Activated CD8-positive, alpha-beta T cell treated with anti-CD3 and anti-CD28 coated beads, Interleukin-2, amount 10 ng/mL, durations not matched to agents 7 days and 5 days (primary cell): ENCODE measurements at regions not wholly inside any gene's neighbourhood (a gene's known extent, or its start where the extent isn't known, plus 50 kb on each side); places are given as distances from the start of the nearest gene placed in this dataset.

Source experiments
- ATAC-seq: fragments of 150-1000 bp; cut with Tn5 transposase; one replicate; pipeline ENCODE4 v1.10.0; 2021; ENCODE audit warnings: moderate library complexity
- CTCF ChIA-PET: fragments of 350-600 bp; sonication (Branson Sonifier 250); formaldehyde crosslinking; loops from one replicate; lab custom pipeline; 2021; ENCODE audit warnings: antibody characterized with exemption; lab: Charles Lee
- POLR2A ChIA-PET: fragments of 350-600 bp; sonication (Branson Sonifier 250); formaldehyde crosslinking; loops from one replicate; lab custom pipeline; 2021; ENCODE audit warnings: antibody characterized with exemption; lab: Charles Lee
- DNase-seq: peaks from one replicate; pipeline ENCODE4 v3.0.0-alpha.2; 2020
- H3K27ac Mint-ChIP-seq: one replicate; pipeline ENCODE4 v1.8.0; 2021; ENCODE audit warnings: mild to moderate bottlenecking, mixed read lengths
- H3K27me3 Mint-ChIP-seq: one replicate; pipeline ENCODE4 v1.8.0; 2021; ENCODE audit warnings: low read depth, mixed read lengths
- H3K36me3 Mint-ChIP-seq: one replicate; pipeline ENCODE4 v1.8.0; 2021; ENCODE audit warnings: low read depth, mixed read lengths
- H3K4me1 Mint-ChIP-seq: one replicate; pipeline ENCODE4 v1.8.0; 2021; ENCODE audit warnings: low read depth, mixed read lengths
- H3K4me3 Mint-ChIP-seq: one replicate; pipeline ENCODE4 v1.8.0; 2021; ENCODE audit warnings: mild to moderate bottlenecking, mixed read lengths
- H3K9me3 Mint-ChIP-seq: one replicate; pipeline ENCODE4 v1.8.0; 2022; ENCODE audit warnings: mixed read lengths; ENCODE audit not compliant: insufficient read depth

- H3K4me3 Mint-ChIP-seq: no peak overlapping the region
- H3K27me3 Mint-ChIP-seq: peaks cover 9% of the 10 kb centered on the region
- ChIA-PET CTCF (no interaction called here), POLR2A (interaction anchor here (0.6 kb wide), 2 partner anchors 21 to 61 kb away, joined by 3 read pairs; no protein-coding TSS in a partner anchor)
- H3K4me1 Mint-ChIP-seq: peaks cover 4% of the 10 kb centered on the region
- no peak overlapping the region for H3K27ac Mint-ChIP-seq
- DNase-seq (no peak), ATAC-seq (no peak)
- peaks cover 5% of the 10 kb centered on the region for H3K9me3 Mint-ChIP-seq
- H3K36me3 Mint-ChIP-seq: no peaks in the 10 kb centered on the region
Observed at GRCh38 chr1:60960891-60961461, 121.4 kb upstream of the NFIA start.

GRCh38 chr1:60959701-60960100 is 122.7 kb upstream of the NFIA start:
- ChIA-PET POLR2A (no interaction called here), CTCF (no interaction called here)
- Mint-ChIP-seq H3K9me3 (no peaks in the 10 kb centered on the region), H3K36me3 (no peaks in the 10 kb centered on the region), H3K27ac (no peak overlapping the region), H3K4me1 (peaks cover 4% of the 10 kb centered on the region), H3K4me3 (no peak overlapping the region), H3K27me3 (peaks cover 9% of the 10 kb centered on the region)
- DNase-seq: no peak
- no peak for ATAC-seq

GRCh38 chr1:60958001-60958400 is 124.4 kb upstream of the NFIA start:
- ChIA-PET POLR2A (no interaction called here), CTCF (no interaction called here)
- Mint-ChIP-seq H3K9me3 (no peaks in the 10 kb centered on the region), H3K36me3 (no peaks in the 10 kb centered on the region), H3K4me3 (no peak overlapping the region), H3K4me1 (peaks cover 4% of the 10 kb centered on the region), H3K27me3 (peaks cover 9% of the 10 kb centered on the region), H3K27ac (no peak overlapping the region)
- ATAC-seq (no peak), DNase-seq (no peak)

- peaks cover 4% of the 10 kb centered on the region for H3K4me1 Mint-ChIP-seq
- H3K36me3 Mint-ChIP-seq: no peaks in the 10 kb centered on the region
- peaks cover 13% of the 10 kb centered on the region for H3K27me3 Mint-ChIP-seq
- ChIA-PET POLR2A (no interaction called here), CTCF (no interaction called here)
- ATAC-seq (no peak), DNase-seq (no peak)
- no peak overlapping the region for H3K4me3 Mint-ChIP-seq
- H3K9me3 Mint-ChIP-seq: no peaks in the 10 kb centered on the region
- no peak overlapping the region for H3K27ac Mint-ChIP-seq
Observed at GRCh38 chr1:60956520-60956919, 125.8 kb upstream of the NFIA start.

GRCh38 chr1:60952612-60953111 is 129.7 kb upstream of the NFIA start:
- H3K27me3 Mint-ChIP-seq: peaks cover 23% of the 10 kb centered on the region
- DNase-seq: no peak
- peaks cover 6% of the 10 kb centered on the region for H3K4me1 Mint-ChIP-seq
- H3K4me3 Mint-ChIP-seq: no peak overlapping the region
- no peak overlapping the region for H3K27ac Mint-ChIP-seq
- ChIA-PET POLR2A (no interaction called here), CTCF (no interaction called here)
- ATAC-seq: no peak
- H3K36me3 Mint-ChIP-seq: no peaks in the 10 kb centered on the region
- H3K9me3 Mint-ChIP-seq: no peaks in the 10 kb centered on the region

GRCh38 chr1:60950224-60951063 is 131.9 kb upstream of the NFIA start:
- no peak for DNase-seq
- Mint-ChIP-seq H3K4me3 (no peak overlapping the region), H3K36me3 (no peaks in the 10 kb centered on the region), H3K27me3 (peaks cover 25% of the 10 kb centered on the region), H3K4me1 (peaks cover 6% of the 10 kb centered on the region), H3K9me3 (no peaks in the 10 kb centered on the region), H3K27ac (no peak overlapping the region)
- POLR2A ChIA-PET: no interaction called here
- no peak for ATAC-seq
- CTCF ChIA-PET: no interaction called here

- H3K9me3 Mint-ChIP-seq: no peaks in the 10 kb centered on the region
- no peak for ATAC-seq
- no peak overlapping the region for H3K27ac Mint-ChIP-seq
- peaks cover 25% of the 10 kb centered on the region for H3K27me3 Mint-ChIP-seq
- DNase-seq: no peak
- no peaks in the 10 kb centered on the region for H3K36me3 Mint-ChIP-seq
- no peak overlapping the region for H3K4me3 Mint-ChIP-seq
- ChIA-PET CTCF (no interaction called here), POLR2A (no interaction called here)
- H3K4me1 Mint-ChIP-seq: peaks cover 6% of the 10 kb centered on the region
Observed at GRCh38 chr1:60949826-60950197, 132.5 kb upstream of the NFIA start.

GRCh38 chr1:60949154-60949825 is 133.1 kb upstream of the NFIA start:
- H3K9me3 Mint-ChIP-seq: no peaks in the 10 kb centered on the region
- CTCF ChIA-PET: no interaction called here
- ATAC-seq: no peak

GRCh38 chr1:60948486-60948885 is 133.9 kb upstream of the NFIA start:
- CTCF ChIA-PET: no interaction called here
- POLR2A ChIA-PET: no interaction called here
- no peak overlapping the region for H3K4me3 Mint-ChIP-seq
- H3K36me3 Mint-ChIP-seq: no peaks in the 10 kb centered on the region
- H3K4me1 Mint-ChIP-seq: peaks cover 6% of the 10 kb centered on the region
- H3K9me3 Mint-ChIP-seq: no peaks in the 10 kb centered on the region
- H3K27me3 Mint-ChIP-seq: peaks cover 25% of the 10 kb centered on the region
- DNase-seq (no peak), ATAC-seq (no peak)
- no peak overlapping the region for H3K27ac Mint-ChIP-seq

More at GRCh38 chr1:60949154-60949825, 133.1 kb upstream of the NFIA start:
- H3K4me1 Mint-ChIP-seq: peaks cover 6% of the 10 kb centered on the region
- H3K4me3 Mint-ChIP-seq: no peak overlapping the region
- POLR2A ChIA-PET: no interaction called here
- H3K27ac Mint-ChIP-seq: no peak overlapping the region
- no peak for DNase-seq
- H3K27me3 Mint-ChIP-seq: peaks cover 25% of the 10 kb centered on the region
- no peaks in the 10 kb centered on the region for H3K36me3 Mint-ChIP-seq

GRCh38 chr1:60947367-60947766 is 135.0 kb upstream of the NFIA start:
- no peaks in the 10 kb centered on the region for H3K9me3 Mint-ChIP-seq
- no peaks in the 10 kb centered on the region for H3K36me3 Mint-ChIP-seq
- CTCF ChIA-PET: no interaction called here
- no peak overlapping the region for H3K27ac Mint-ChIP-seq
- no peak overlapping the region for H3K4me3 Mint-ChIP-seq
- H3K27me3 Mint-ChIP-seq: peaks cover 21% of the 10 kb centered on the region
- peaks cover 6% of the 10 kb centered on the region for H3K4me1 Mint-ChIP-seq
- no peak for ATAC-seq
- DNase-seq: no peak
- POLR2A ChIA-PET: no interaction called here

- DNase-seq (no peak), ATAC-seq (no peak)
- H3K4me3 Mint-ChIP-seq: no peak overlapping the region
- no peaks in the 10 kb centered on the region for H3K9me3 Mint-ChIP-seq
- H3K4me1 Mint-ChIP-seq: no peaks in the 10 kb centered on the region
- H3K27ac Mint-ChIP-seq: no peak overlapping the region
- no peaks in the 10 kb centered on the region for H3K36me3 Mint-ChIP-seq
- POLR2A ChIA-PET: no interaction called here
- H3K27me3 Mint-ChIP-seq: peaks cover 10% of the 10 kb centered on the region
- CTCF ChIA-PET: no interaction called here
Observed at GRCh38 chr1:60942896-60943638, 139.3 kb upstream of the NFIA start.
